ENCODE measurements at regions not wholly inside any gene's neighbourhood (a gene's known extent, or its start where the extent isn't known, plus 50 kb on each side); places are given as distances from the start of the nearest gene placed in this dataset.
"Not testable (repeated sequence)": the region's sequence is repeated elsewhere in the genome, so short reads cannot be mapped to it uniquely, and the experiment has no call there.

DNA sequence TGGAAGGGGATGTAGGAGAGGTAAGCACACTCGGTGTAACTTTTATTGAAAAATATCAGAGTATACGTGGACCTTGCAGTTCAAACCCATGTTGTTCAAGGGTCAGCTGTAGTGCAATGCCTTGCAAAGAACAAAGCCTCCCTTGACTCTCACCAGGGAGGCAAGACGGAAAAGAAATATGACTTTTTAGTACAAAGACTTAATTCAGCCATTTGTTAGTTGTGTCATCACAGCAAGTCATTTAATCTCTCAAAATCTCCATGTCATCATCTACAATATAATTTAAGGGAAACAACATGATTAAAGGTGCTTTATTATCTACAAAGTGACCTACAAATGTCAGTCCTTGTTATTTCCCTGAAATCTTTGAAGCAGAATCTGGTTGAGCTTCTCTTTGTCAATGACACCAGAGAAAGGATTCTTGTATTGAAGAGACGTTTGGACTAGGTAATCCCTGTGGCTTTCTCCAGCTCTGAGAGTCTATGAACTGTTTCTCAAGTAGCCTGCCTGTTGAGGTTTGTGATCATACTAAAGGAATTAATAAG lies 502.8 kb downstream of the REEP3 start:
- no peak for DNase-seq (ENCODE audit: low spot score)

DNA sequence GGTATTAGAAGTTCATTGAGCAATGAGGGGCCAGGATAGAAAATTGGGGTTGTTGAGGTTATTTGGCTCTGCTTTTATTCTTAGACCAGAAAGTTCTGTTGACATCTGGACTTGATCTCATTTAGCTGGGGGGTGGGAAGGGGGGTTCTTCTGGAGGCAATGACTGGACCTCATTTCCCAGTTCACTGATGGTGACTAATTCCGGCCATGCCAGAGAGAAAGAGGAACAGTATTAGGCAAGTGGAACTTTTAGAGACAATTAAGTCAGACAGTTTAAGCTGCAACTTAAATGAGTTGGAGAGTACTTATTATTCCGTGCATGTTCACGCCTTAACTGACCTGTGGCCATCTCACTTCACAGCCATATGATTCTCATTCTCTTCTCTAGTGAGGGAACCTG lies 512.5 kb downstream of the REEP3 start:
- no peak for DNase-seq (ENCODE audit: low spot score)

DNA sequence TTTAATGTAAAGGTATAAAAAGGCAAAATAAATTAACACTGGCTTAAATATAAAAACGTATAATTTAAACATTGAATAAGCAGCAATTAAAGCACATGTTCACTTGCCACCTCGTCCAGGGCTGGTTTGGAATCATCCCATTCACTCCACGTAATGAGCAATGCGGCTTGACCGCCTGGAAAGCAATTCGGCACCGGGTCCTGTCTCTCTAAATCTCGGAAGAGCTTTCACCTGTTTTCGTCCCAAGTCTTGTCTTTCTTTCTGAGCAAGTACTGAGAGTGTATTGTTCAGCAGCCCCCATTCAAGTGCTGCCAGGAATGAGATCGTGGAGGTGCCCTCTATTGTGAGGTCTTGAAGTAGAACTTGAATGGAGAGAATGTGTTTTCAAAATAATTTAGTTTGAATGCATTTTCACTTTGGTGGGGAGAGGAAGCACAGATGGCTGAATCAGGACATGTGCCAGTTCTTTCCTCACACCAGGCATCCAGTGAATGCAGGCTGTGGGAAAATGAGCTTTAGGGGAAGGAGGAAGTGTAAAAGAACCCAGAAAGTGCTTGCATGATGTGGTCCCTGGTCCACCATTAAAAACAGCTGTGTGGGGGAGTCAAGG lies 515.2 kb downstream of the REEP3 start:
- DNase-seq (ENCODE audit: low spot score) = no peak

DNA sequence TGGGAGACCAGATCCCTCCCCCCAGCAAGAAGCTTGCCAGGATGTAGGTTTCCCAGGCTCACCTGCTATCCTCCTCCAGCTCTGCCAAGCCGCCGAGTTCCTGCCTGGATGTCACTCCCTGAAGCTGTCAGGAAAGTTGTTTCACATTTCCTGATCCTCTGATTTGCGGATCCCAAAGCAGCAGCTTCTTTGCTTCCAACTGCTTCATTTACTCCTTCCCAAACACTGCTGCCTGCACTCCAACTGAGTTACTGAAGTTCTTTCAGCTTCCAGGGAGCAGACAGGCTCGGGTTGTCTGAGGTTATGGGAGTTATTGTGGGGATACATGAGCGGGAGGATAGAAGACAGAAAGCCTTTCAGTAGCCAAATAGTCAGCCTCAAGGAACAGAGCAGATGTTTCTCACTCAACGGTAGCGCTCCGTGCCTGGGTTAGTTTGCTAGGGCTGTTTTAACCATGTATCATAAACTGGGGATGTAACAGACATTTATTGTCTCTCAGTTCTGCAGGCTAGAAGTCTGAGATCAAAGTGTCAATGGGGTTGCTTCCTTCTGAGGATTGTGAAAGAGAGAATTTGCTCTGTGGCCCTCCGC lies 516.0 kb downstream of the REEP3 start:
- no peak for DNase-seq (ENCODE audit: low spot score)

DNA sequence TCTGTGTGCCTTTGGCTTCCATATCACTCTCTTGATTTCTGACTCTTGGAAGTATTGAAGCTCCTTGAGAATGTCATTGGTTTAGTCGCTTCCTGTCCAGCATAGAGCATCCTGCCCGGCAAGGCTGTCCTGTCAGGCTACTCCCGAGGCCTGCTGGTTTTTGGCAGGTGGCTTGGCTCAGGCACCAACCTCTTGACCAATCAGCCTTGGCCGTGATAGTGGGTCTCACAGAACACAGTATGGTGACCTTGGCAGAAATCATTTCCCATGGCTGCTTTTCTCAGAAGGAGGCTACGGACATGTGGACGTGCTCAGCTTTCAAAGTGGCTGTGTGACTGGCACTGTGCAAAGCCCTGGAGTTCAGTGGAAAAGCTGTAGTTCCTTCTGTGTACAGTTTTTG lies 516.9 kb downstream of the REEP3 start:
- no peak for DNase-seq (ENCODE audit: low spot score)

DNA sequence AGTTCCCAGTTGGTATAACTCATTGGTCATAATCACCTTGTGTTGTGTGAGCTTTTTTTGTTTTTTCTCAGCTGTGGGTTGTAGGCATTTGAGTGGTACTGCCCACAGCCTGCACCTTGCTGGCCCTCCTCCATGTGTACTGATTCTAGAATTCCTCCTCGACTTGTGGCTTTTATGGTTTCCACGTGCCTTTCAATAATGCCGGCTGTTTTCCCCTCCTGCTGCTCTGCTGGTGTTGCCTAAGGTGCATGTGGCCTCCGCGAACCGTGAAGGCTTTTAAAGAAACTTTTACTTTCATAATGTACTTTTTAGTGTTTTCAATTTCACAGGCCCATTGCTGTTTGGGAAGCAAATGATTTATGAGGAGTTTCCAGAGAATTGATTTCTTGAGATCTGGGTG lies 518.0 kb downstream of the REEP3 start:
- no peak for DNase-seq (ENCODE audit: low spot score)

DNA sequence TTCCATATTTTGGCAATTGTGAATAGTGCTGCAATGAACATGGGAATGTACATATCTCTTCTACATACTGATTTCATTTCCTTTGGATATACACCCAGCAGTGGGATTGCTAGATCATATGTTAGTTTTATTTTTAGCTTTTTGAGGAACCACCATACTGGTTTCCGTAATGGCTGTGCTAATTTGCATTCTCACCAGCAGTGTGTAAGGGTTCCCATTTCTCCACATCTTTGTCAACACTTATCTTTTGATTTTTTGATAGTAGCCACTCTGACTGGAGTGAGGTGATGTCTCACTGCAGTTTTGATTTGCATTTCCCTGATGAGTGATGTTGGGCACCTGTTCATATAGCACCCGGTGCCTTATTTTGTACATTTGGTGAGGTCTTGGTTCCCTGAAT lies 519.6 kb downstream of the REEP3 start:
- no peak for DNase-seq (ENCODE audit: low spot score)

DNA sequence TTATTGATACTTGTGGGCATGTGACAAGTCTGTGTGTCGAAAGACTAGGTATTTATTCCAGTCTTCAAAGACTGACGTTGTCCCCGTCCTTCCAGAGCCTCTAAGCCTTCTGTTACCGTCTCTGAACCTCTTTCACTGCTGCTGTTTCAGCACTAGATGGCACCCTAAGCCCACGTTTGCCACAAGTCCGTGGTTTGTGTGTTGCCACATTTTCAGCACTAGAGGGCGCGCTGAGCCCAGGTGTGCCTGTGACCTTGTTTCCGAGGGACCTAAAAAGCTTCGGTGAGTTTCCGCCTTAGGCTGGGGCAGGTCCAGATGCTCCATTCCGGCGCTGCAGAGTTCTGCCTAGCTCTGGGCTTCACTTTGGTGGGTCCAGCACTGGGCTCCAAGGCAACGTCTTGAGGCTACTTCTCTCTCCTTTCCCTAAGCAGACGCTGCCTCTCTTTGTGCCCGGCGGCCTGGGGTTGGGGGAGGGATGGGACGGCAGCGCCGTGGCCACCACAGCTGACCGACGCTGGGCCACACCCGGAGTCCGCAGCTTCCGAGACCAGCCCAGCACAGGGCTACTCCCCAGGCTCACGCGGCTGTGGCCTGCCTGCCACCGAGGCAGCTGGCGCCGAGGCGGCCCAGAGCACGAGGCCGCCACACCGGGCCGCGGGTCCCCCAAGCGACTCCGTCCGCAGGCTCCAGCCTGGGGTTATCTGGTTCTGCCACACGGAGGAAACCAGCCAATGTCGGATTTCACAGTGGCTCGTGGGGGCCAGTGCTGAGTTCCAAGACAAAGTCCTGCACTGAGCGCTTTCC lies 520.2 kb downstream of the REEP3 start:
- DNase-seq (ENCODE audit: low spot score) = peak; percentile 88

DNA sequence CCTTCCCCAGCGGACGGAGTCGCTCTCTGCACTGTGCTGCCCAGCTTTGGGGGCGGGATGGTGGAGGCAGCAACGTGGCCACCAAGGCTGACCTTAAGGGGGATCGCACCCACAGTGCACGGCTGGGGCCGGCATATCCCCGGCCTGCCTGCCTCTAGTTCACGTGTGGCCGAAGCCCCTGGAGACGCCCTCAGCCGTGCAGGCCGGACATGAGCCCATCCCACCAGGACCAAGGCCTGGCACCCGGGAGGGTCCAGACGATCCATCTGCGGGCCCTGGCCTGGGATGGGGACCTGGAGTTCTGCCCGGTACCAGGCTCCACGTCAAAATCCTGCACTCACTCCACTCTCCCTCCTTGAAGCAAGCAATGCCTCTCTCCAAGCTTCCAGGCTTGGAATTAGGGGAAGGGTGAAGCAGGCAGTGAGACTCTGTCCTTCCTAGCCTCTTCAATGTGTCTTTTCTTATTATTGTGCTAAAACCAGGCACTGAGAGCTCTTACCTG lies 520.8 kb downstream of the REEP3 start:
- no peak for DNase-seq (ENCODE audit: low spot score)

DNA sequence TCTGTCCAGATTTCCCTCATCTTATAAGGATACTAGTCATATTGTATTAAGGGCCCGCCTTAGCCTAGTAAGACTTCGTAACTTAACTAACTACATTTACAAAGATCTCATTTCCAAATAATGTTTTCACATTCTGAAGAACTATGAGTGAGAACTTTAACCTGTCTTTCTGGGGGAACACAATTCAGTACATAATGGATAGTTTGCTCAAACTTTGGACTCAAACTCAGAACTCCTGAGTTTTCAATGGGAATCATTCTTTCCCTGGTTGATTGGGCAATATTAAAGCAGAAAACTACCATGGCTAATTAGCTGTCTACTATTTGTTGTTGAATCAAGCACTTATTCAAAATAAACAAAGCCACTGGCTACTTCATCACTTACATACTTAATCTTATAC lies 522.9 kb downstream of the REEP3 start:
- no peak for DNase-seq (ENCODE audit: low spot score)

DNA sequence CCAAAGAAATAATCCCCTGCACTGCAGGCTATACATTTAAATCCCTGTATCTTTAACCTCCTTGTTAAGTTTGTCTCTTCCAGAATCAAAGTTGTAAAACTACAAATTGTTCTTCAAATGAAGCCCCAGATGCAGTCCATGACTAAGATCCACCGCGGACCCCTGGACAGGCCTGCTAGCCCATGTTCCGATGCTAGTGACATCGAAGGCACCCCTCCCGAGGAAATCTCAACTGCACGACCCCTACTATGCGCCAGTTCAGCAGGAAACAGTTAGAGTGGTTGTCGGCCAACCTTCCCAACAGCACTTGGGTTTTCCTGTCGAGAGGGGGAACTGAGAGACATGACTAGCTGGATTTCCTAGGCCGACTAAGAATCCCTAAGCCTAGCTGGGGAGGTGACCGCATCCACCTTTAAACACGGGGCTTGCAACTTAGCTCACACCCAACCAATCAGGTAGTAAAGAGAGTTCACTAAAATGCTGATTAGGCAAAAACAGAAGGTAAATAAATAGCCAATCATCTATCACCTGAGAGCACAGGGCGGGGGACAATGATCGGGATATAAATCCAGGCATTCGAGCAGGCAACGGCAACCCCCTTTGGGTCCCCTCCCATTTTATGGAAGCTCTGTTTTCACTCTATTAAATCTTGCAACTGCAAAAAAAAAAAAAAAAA lies 523.9 kb downstream of the REEP3 start:
- not testable (repeated sequence) for DNase-seq (ENCODE audit: low spot score)

DNA sequence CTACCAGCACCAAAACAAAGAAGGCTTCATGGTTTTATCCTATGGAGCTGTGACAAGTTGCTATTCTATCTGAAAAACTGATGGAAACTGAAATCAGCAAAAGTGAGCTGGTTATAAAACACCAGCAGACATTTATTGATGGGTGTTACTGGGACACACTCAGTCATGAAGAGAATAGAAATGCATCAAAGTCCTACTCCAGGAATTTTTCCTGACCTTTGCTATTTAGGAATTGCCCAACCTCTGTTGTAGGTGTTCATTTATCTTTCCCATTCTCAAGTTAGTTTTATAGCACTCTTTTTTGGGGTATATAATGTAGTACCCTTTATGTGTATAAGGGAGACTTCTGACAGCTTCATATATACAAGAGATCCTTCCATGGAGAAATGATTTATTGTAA lies 533.2 kb downstream of the REEP3 start:
- DNase-seq (ENCODE audit: low spot score) = no peak

DNA sequence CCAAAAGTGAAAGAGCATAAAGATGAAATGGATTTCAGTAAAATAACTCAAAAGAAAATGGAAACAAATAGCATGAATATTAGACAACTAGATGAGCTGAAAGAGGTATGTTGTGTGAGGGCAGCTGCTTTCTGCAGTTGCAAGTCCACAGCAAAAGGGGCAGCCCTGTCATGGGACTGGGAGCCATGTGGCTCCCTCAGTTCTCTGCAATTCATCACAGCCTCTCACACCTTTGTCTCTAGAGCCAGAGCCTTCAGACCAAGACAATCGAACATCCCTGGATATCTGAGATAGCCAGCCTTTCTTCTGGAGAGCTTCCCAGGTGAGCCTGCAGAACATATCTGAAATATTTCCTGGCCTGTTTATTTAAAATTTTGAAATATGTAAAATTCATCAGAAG lies 538.7 kb downstream of the REEP3 start:
- DNase-seq (ENCODE audit: low spot score) = no peak

DNA sequence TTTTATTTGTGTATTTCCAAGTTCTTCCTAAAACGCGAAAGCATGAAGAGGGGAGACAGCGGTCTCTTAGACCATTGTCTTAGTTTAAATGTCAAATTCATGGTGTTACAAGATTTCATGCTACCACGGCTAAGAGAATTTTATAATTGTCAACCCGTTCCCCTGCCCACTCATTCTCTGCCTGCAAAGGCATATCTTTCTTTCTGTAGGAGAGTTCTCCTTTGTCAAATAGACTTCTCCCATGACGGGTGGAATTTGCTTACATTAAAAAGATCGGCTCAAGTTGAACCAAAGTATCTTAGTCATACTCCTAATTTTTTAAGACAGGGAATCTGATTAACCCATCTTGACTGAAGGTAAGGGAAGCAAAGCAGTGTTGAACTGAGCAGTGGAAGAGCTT lies 539.2 kb downstream of the REEP3 start:
- DNase-seq (ENCODE audit: low spot score) = no peak

DNA sequence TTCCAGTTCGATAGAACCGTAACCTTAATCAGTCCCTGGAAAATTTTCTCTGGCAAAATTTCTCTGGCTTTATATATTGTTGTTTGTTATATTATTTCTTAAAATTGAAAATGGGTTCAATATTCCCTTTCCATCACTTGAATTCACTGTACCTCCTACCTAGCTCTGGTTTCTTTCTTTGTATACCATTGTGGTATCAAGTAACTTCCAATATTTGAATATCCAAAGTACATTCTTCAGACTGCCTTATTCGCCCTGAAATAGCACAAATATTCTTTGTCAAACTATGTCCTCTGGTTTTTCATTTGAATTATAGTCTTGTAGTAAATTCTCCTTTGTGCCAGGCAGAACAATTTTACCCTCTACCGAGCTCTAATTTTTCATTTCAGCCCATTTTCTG lies 541.6 kb downstream of the REEP3 start:
- no peak for DNase-seq (ENCODE audit: low spot score)

DNA sequence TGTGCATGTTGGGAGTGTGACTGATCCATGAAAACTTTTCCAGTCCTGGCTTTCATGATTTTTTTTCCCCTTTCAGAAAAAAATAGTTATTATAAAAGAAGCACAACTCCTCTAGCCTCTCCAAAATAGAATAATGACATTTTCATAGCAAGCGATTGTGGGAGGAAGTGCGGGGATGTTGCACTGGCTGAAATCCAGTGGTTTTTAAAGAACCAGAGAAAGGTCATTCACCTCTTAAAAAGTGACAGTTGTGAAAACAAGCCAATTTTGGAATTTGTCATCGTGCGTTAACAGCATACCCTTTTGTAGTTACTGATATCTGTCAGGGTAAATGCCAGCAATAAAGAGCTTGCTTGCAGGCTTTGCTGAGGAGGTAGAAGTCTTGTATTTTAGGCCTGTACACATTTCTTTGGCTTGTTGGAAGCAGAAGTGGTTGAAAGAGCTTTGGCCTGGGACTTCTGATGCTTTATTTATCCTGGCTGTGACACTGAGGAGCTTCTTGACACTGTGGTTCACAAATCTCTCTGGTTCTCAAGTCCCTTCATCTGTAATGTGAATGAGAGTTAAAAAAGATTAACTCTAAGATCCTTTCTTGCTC lies 545.9 kb downstream of the REEP3 start:
- no peak for DNase-seq (ENCODE audit: low spot score)

DNA sequence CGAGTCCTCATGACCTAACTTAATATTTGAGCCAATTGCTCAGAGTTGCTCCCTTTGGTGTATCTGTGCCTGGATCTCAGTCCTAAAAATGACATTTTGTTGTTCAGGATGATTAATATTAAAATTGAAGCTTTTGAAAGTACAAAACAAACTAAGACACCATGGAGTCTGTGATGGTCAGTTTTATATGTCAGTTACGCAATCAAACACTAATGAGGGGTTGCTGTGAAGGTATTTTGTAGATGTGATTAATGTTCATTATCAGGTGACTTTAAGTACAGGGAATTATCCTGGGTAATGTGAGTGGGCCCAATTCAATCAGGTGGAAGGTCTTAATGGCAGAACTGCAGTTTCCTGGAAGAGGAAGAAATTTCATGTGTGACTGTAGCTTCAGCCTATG lies 546.7 kb downstream of the REEP3 start:
- DNase-seq (ENCODE audit: low spot score) = no peak

DNA sequence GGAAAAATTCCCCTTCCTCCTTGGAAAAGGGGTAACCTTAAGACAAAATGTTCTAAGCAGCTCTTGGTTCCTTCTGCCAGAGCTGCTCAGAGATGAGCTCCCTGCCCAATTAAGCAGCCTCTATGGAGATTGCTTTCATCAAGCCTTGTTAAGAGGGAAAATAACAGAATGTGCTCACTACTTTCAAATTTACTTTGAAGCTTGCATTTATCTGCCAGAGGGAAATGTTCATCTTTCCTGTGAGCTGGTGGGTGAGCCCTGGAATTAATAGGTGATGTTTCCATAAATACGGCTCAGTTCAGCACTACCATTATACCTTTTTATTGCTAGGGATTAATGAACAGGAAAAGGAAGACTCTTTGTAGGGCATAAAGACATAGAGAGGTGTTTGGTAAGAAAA lies 549.0 kb downstream of the REEP3 start:
- no peak for DNase-seq (ENCODE audit: low spot score)

DNA sequence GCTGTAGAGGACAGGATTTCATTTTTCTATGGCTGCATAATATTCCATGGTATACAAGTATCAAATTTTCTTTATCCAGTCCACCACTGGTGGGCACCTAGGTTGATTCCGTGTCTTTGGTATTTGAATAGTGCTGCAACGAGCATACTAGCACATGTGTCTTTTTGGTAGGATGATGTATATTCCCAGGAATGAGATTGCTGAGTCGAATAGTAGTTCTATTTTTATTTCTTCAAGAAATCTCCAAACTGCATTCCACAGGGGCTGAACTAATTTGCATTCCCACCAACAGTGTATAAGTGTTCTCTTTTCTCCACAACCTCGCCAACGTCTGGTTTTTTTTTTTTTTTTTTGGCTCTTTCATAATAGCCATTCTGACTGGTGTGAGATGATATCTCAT lies 550.0 kb downstream of the REEP3 start:
- no peak for DNase-seq (ENCODE audit: low spot score)

DNA sequence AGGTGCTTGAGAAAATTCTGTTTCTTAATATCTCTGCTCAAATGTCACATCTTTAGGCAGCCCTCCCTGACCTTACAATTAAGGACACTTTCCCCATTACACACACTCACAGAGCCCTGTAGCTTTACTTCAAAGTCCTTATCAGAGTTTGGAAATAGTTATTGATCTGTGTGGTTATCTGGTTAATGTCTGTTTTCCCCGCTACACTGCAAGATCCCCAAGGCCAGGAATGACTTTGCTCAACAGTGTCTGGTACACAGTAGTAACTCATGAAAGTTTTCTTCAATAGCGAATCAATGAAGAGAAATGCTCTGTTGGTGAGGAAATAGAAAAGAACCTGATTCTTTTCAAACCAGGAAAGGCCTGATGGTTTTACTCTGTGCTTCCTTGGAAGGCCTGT lies 554.4 kb downstream of the REEP3 start:
- DNase-seq (ENCODE audit: low spot score) = no peak

DNA sequence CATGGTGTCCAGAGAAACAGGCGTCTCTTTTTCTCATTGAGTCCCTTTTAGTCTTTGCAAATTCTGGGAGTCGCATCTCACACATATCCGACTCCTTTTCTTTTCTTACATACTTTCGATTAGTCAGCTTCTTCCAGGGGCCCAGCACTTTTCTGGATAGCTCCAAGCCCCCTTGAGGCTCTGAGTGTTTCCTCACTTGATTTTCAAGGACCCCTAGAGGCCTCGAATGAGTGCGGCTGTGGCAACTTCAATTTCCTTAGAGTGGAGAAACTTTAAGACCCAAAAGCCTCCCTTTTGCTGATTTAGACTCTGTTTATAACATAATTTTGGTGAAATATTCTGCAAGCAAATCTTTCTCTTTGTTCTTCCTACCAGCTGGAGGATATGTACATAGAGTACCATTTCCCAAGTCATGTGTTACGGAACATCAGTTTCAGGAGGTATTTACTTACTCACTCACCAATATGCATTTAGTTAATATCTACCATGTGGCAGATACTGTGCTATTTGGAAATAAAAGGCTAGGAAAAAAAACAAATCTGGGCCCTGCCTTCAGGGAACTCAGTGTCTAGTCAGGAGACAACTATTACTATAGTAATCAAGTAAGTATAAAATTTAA lies 555.2 kb downstream of the REEP3 start:
- DNase-seq (ENCODE audit: low spot score) = no peak

DNA sequence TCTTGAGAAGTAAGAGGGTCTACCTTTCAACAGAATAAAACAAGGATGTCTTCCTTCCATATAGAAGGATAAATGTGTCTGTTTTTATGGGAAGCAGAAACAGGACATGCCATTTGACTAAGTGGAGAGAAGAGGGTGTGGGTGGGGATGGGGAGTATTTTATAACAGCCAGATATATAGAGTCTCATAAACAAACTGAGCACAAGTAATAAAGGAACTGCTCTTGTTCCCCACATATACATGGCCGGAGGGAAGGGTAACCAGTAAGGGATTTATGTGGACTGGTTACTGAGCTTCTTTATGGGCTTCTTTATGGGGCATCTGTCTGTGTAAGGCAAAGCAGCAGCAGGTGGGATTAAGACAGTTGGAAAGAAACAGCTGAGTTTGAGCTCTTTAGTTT lies 558.1 kb downstream of the REEP3 start:
- no peak for DNase-seq (ENCODE audit: low spot score)
